Sigmoid colon (tissue), 6 donors: ENCODE measurements at regions not wholly inside any gene's neighbourhood (a gene's known extent, or its start where the extent isn't known, plus 50 kb on each side); places are given as distances from the start of the nearest gene placed in this dataset.

ENCODE experiments used
- DNase-seq: peaks from one replicate; pipeline ENCODE4 v3.0.0-alpha.2; 2019
- H3K27ac ChIP-seq, 4 donors: fragments of 200-600 bp; sonication (generic); one replicate each; pipeline ENCODE4 v1.5.1; 2016 to 2019; ENCODE audit warnings: mild to moderate bottlenecking in 1 of 4
- H3K27me3 ChIP-seq, 3 donors: fragments of 200-600 bp; sonication (generic); one replicate each; pipeline ENCODE4 v1.5.1; 2019; ENCODE audit warnings: mild to moderate bottlenecking in 1 of 3
- H3K36me3 ChIP-seq, 4 donors: fragments of 200-600 bp; sonication (generic); one replicate each; pipeline ENCODE4 v1.5.1; 2016 to 2019
- H3K4me1 ChIP-seq, 4 donors: fragments of 200-600 bp; sonication (generic); one replicate each; pipeline ENCODE4 v1.5.1; 2017 to 2019
- H3K4me3 ChIP-seq, 4 donors: fragments of 200-600 bp; sonication (generic); one replicate each; pipeline ENCODE4 v1.5.1; 2017 to 2019; ENCODE audit warnings: mild to moderate bottlenecking in 2 of 4, moderate library complexity in 1 of 4
- H3K9me3 ChIP-seq, 4 donors: fragments of 200-600 bp in 3 of 4; sonication (generic) in 3 of 4; one replicate each; pipeline versions ENCODE4 v1.5.1 to v1.6.1; 2013 to 2019
- CTCF ChIP-seq, 4 experiments: fragments of 450-650 bp in 3 of 4; fragments of 200-600 bp in 1 of 4; IDR thresholded peaks; one replicate each; pipeline ENCODE4 v1.5.1; 2016 to 2019; ENCODE audit warnings: antibody characterized with exemption in 4 of 4, mild to moderate bottlenecking in 3 of 4, moderate library complexity in 2 of 4
- EP300 ChIP-seq, 4 donors: sonication (generic); formaldehyde crosslinking; IDR thresholded peaks; one replicate each; pipeline ENCODE4 v1.6.1; 2017; ENCODE audit warnings: antibody characterized with exemption in 4 of 4
- POLR2A ChIP-seq, 2 donors: fragments of 450-650 bp; IDR thresholded peaks; one replicate each; pipeline ENCODE4 v1.6.1; 2016; ENCODE audit warnings: antibody characterized with exemption in 2 of 2, mild to moderate bottlenecking in 2 of 2, moderate library complexity in 2 of 2
- POLR2AphosphoS5 ChIP-seq, 4 donors: sonication (generic); formaldehyde crosslinking; IDR thresholded peaks; one replicate each; pipeline ENCODE4 v1.6.1; 2017; ENCODE audit warnings: antibody characterized with exemption in 4 of 4
- WGBS, 2 donors: extraction: QIAGEN DNeasy Blood & Tissue Kit; methylation state at CpG; one replicate each; pipeline ENCODE4 v1.1.7; 2013; 5-methylcytosine and 5-hydroxymethylcytosine counted together
- intact Hi-C: fragments of 100-400 bp; cut with DNase I; formaldehyde crosslinking; loops from one replicate; pipeline ENCODE4 v1.15.1; 2023
- donor health status: healthy with polysubstance abuse.
- donor health status: healthy.

DNA sequence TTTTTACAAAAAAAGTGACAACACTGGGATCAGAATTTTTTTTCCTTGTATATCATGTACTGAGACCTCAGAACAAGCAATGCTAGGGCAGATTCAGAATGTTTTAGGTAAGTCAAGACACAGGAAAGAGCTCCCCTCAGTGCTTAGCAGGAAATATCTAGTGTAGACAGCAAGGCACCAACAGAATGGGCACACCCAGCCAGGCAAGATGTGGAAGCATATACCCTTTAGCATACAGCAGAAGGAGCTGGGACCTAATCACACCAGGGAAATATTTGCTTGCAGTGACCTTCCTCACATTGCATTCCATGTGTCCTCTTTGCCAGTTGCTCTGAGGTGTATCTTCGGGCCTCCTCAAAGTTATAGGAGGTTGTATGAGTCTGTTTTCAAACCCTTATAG lies 497.6 kb upstream of the LRRN3 start:
- Histone ChIP-seq H3K27ac (no peak overlapping the region), H3K4me3 (no peak overlapping the region), H3K27me3 (no peaks in the 10 kb centered on the region), H3K9me3 (no peaks in the 10 kb centered on the region), H3K4me1 (no peaks in the 10 kb centered on the region), H3K36me3 (no peaks in the 10 kb centered on the region)
- TF ChIP-seq EP300 (IDR thresholded peaks at IDR 0.05) (no peak), POLR2AphosphoS5 (IDR thresholded peaks at IDR 0.05) (no peak), POLR2A (IDR thresholded peaks at IDR 0.05) (no peak), CTCF (IDR thresholded peaks at IDR 0.05) (no peak)
- intact Hi-C loops, result no loop called here
- DNase-seq, result no peak
- 88 to 89% methylated on average over 1 of the region's 1 CpG for WGBS, 2 donors

GRCh38 chr7:110595694-110596093 lies 495.2 kb upstream of the LRRN3 start:
- Histone ChIP-seq H3K27ac (no peak overlapping the region), H3K4me1 (no peaks in the 10 kb centered on the region), H3K9me3 (no peaks in the 10 kb centered on the region), H3K36me3 (no peaks in the 10 kb centered on the region), H3K27me3 (no peaks in the 10 kb centered on the region), H3K4me3 (no peak overlapping the region)
- intact Hi-C loops, result no loop called here
- no peak for DNase-seq
- no peak for TF ChIP-seq EP300 (IDR thresholded peaks at IDR 0.05)
- TF ChIP-seq POLR2A (IDR thresholded peaks at IDR 0.05), result no peak
- no peak for TF ChIP-seq POLR2AphosphoS5 (IDR thresholded peaks at IDR 0.05)
- TF ChIP-seq CTCF (IDR thresholded peaks at IDR 0.05), result no peak

GRCh38 chr7:110600956-110601355 lies 490.0 kb upstream of the LRRN3 start:
- no peaks in the 10 kb centered on the region for H3K4me1 ChIP-seq
- H3K4me3 ChIP-seq, result no peak overlapping the region
- H3K9me3 ChIP-seq, result no peaks in the 10 kb centered on the region
- WGBS, 2 donors, result 65 to 74% methylated on average over 5 of the region's 5 CpGs
- no peaks in the 10 kb centered on the region for H3K36me3 ChIP-seq
- no peaks in the 10 kb centered on the region for H3K27me3 ChIP-seq
- TF ChIP-seq POLR2A (IDR thresholded peaks at IDR 0.05), result no peak
- TF ChIP-seq CTCF (IDR thresholded peaks at IDR 0.05), result no peak
- TF ChIP-seq POLR2AphosphoS5 (IDR thresholded peaks at IDR 0.05), result no peak
- TF ChIP-seq EP300 (IDR thresholded peaks at IDR 0.05), result no peak
- no peak for DNase-seq
- no peak overlapping the region for H3K27ac ChIP-seq
- intact Hi-C loops, result no loop called here

GRCh38 chr7:110601710-110602109 lies 489.2 kb upstream of the LRRN3 start:
- Histone ChIP-seq H3K4me3 (no peak overlapping the region), H3K4me1 (no peaks in the 10 kb centered on the region), H3K36me3 (no peaks in the 10 kb centered on the region), H3K27ac (no peak overlapping the region), H3K27me3 (no peaks in the 10 kb centered on the region), H3K9me3 (no peaks in the 10 kb centered on the region)
- DNase-seq, result no peak
- WGBS, 2 donors, result 73 to 81% methylated on average over 1 of the region's 1 CpG
- TF ChIP-seq POLR2A (IDR thresholded peaks at IDR 0.05) (no peak), EP300 (IDR thresholded peaks at IDR 0.05) (no peak)
- intact Hi-C loops, result no loop called here

- no peak for TF ChIP-seq EP300 (IDR thresholded peaks at IDR 0.05)
- TF ChIP-seq POLR2AphosphoS5 (IDR thresholded peaks at IDR 0.05), result no peak
- no peak for TF ChIP-seq CTCF (IDR thresholded peaks at IDR 0.05)
- no peak for TF ChIP-seq POLR2A (IDR thresholded peaks at IDR 0.05)
Observed at GRCh38 chr7:110604206-110604605, 486.7 kb upstream of the LRRN3 start.

More at GRCh38 chr7:110604206-110604605, 486.7 kb upstream of the LRRN3 start:
- Histone ChIP-seq H3K4me1 (no peaks in the 10 kb centered on the region), H3K4me3 (no peak overlapping the region), H3K36me3 (no peaks in the 10 kb centered on the region), H3K9me3 (no peaks in the 10 kb centered on the region), H3K27me3 (no peaks in the 10 kb centered on the region), H3K27ac (no peak overlapping the region)
- no peak for DNase-seq
- intact Hi-C loops, result no loop called here
- WGBS, 2 donors, result 90% methylated on average over 4 of the region's 4 CpGs
